ENCODE measurements at regions not wholly inside any gene's neighbourhood (a gene's known extent, or its start where the extent isn't known, plus 50 kb on each side); places are given as distances from the start of the nearest gene placed in this dataset.

- ChIA-PET CTCF (no interaction called here), POLR2A (no interaction called here)
- no peaks in the 10 kb centered on the region for H3K9me3 ChIP-seq
- 40% methylated on average over 3 of the region's 3 CpGs for WGBS (ENCODE audit: missing lambda C conversion rate)
- H3K4me3 ChIP-seq = no peak overlapping the region
- no peak for TF ChIP-seq HEYL (CRISPR knock-in tag; IDR thresholded peaks at IDR 0.05)
- TF ChIP-seq ZC3H11A (IDR thresholded peaks at IDR 0.05) = no peak
- no peak for TF ChIP-seq SREBF2 (IDR thresholded peaks at IDR 0.05)
- TF ChIP-seq KDM5A (IDR thresholded peaks at IDR 0.05) = no peak
- no peak for DNase-seq (ENCODE audit: low read depth in 1 of 2, low spot score in 1 of 2)
- FAIRE-seq = no peak
- ATAC-seq = no peak
- no peak overlapping the region for H3K4me2 ChIP-seq
- H3K4me1 ChIP-seq = no peaks in the 10 kb centered on the region
- H3K27ac ChIP-seq = no peak overlapping the region
These were observed 139.3 kb downstream of the RFPL4B start for GRCh38 chr6:112486454-112486853.

- WGBS (ENCODE audit: missing lambda C conversion rate) = 87% methylated on average over 2 of the region's 2 CpGs
- no peak for FAIRE-seq
- H3K4me2 ChIP-seq = no peak overlapping the region
- ChIA-PET CTCF (no interaction called here), POLR2A (no interaction called here)
- no peak for ATAC-seq
- H3K4me1 ChIP-seq = no peaks in the 10 kb centered on the region
- H3K9me3 ChIP-seq = no peaks in the 10 kb centered on the region
- no peak overlapping the region for H3K4me3 ChIP-seq
- H3K27ac ChIP-seq = no peak overlapping the region
- TF ChIP-seq CBX2 (IDR thresholded peaks at IDR 0.05; ENCODE audit: borderline replicate concordance, low read depth) (no peak), JUNB (IDR thresholded peaks at IDR 0.05) (no peak), HOXB13 (CRISPR knock-in tag; IDR thresholded peaks at IDR 0.05; ENCODE audit: low read depth) (no peak), NR3C1 (IDR thresholded peaks at IDR 0.05) (no peak), REST (IDR thresholded peaks at IDR 0.05) (no peak), HOXB5 (CRISPR knock-in tag; IDR thresholded peaks at IDR 0.05) (no peak), RAD21 (conservative IDR thresholded peaks at IDR 0.05 in 1 of 2, IDR thresholded peaks at IDR 0.05 in 1 of 2) (no peak), MYC (IDR thresholded peaks at IDR 0.05; ENCODE audit: borderline replicate concordance, low read length) (no peak), FOXS1 (CRISPR knock-in tag; IDR thresholded peaks at IDR 0.05) (no peak), BHLHE40 (IDR thresholded peaks at IDR 0.05; ENCODE audit: low read depth, low read length) (no peak)
- no peak for DNase-seq (ENCODE audit: low read depth in 1 of 2, low spot score in 1 of 2)
These were observed 141.1 kb downstream of the RFPL4B start for GRCh38 chr6:112488238-112488637.

- Histone ChIP-seq H3K4me1 (no peaks in the 10 kb centered on the region), H3K27ac (no peak overlapping the region), H3K4me2 (no peak overlapping the region), H3K4me3 (no peak overlapping the region), H3K9me3 (no peaks in the 10 kb centered on the region)
- DNase-seq (ENCODE audit: low read depth in 1 of 2, low spot score in 1 of 2) = no peak
- no peak for FAIRE-seq
- ChIA-PET POLR2A (no interaction called here), CTCF (interaction anchor here (1.3 kb wide), 1 partner anchor 1408 kb away, joined by 3 read pairs; no protein-coding TSS in a partner anchor)
- no peak for ATAC-seq
- TF ChIP-seq GATA3 (IDR thresholded peaks at IDR 0.05; ENCODE audit: borderline replicate concordance) (no peak), MYC (IDR thresholded peaks at IDR 0.05; ENCODE audit: borderline replicate concordance, low read length) (no peak), NFE2L2 (conservative IDR thresholded peaks at IDR 0.05; ENCODE audit: low read length) (no peak), PHF8 (IDR thresholded peaks at IDR 0.05; ENCODE audit: borderline replicate concordance, low read depth) (no peak), REST (IDR thresholded peaks at IDR 0.05) (no peak), RFX5 (IDR thresholded peaks at IDR 0.05) (no peak), HOXA7 (CRISPR knock-in tag; IDR thresholded peaks at IDR 0.05) (no peak), MAFK (IDR thresholded peaks at IDR 0.05; ENCODE audit: partially characterized antibody) (peak; percentile 20)
- WGBS (ENCODE audit: missing lambda C conversion rate) = 41% methylated on average over 5 of the region's 5 CpGs
These were observed 154.6 kb downstream of the RFPL4B start for GRCh38 chr6:112501705-112502104.

Data from A549 (cell line).